ENCODE measurements at regions not wholly inside any gene's neighbourhood (a gene's known extent, or its start where the extent isn't known, plus 50 kb on each side); places are given as distances from the start of the nearest gene placed in this dataset.
"Not testable (repeated sequence)": the region's sequence is repeated elsewhere in the genome, so short reads cannot be mapped to it uniquely, and the experiment has no call there.

GRCh38 chr2:190742431-190742830 lies 93.5 kb downstream of the NAB1 start:
- no peak for DNase-seq

- DNase-seq, result no peak
These were observed 95.2 kb downstream of the NAB1 start for GRCh38 chr2:190744041-190744440.

GRCh38 chr2:190746971-190747761 lies 98.3 kb downstream of the NAB1 start:
- no peak for DNase-seq

GRCh38 chr2:190748966-190749365 lies 100.1 kb downstream of the NAB1 start:
- no peak for DNase-seq

- DNase-seq, result no peak
These were observed 107.0 kb downstream of the NAB1 start for GRCh38 chr2:190755772-190756415.

- DNase-seq, result no peak
These were observed 110.9 kb downstream of the NAB1 start for GRCh38 chr2:190759749-190760213.

GRCh38 chr2:190760353-190761150 lies 111.7 kb downstream of the NAB1 start:
- DNase-seq, result not testable (repeated sequence)

- DNase-seq, result not testable (repeated sequence)
These were observed 112.3 kb downstream of the NAB1 start for GRCh38 chr2:190761216-190761615.

- DNase-seq, result no peak
These were observed 113.7 kb downstream of the NAB1 start for GRCh38 chr2:190762566-190762965.

- no peak for DNase-seq
These were observed 114.2 kb downstream of the NAB1 start for GRCh38 chr2:190763100-190763499.

- DNase-seq, result no peak
These were observed 115.1 kb downstream of the NAB1 start for GRCh38 chr2:190763901-190764514.

GRCh38 chr2:190765386-190766173 lies 115.0 kb upstream of the GLS start:
- DNase-seq, result no peak

- no peak for DNase-seq
These were observed 114.4 kb upstream of the GLS start for GRCh38 chr2:190766174-190766572.

GRCh38 chr2:190766595-190766994 lies 114.0 kb upstream of the GLS start:
- DNase-seq, result no peak

- DNase-seq, result no peak
These were observed 112.8 kb upstream of the GLS start for GRCh38 chr2:190767821-190768220.

- DNase-seq, result no peak
These were observed 111.4 kb upstream of the GLS start for GRCh38 chr2:190769258-190769657.

- no peak for DNase-seq
These were observed 108.9 kb upstream of the GLS start for GRCh38 chr2:190771726-190772125.

- no peak for DNase-seq
These were observed 100.0 kb upstream of the GLS start for GRCh38 chr2:190780594-190780993.

GRCh38 chr2:190781604-190782198 lies 98.9 kb upstream of the GLS start:
- DNase-seq, result peak; percentile 3 to 19 (median 7)

- DNase-seq, result no peak
These were observed 98.4 kb upstream of the GLS start for GRCh38 chr2:190782264-190782663.

GRCh38 chr2:190783513-190784263 lies 96.9 kb upstream of the GLS start:
- no peak for DNase-seq

Data from activated CD4-positive, CD25-positive, alpha-beta regulatory T cell (primary cell).